ENCODE measurements at regions not wholly inside any gene's neighbourhood (a gene's known extent, or its start where the extent isn't known, plus 50 kb on each side); places are given as distances from the start of the nearest gene placed in this dataset.

DNA sequence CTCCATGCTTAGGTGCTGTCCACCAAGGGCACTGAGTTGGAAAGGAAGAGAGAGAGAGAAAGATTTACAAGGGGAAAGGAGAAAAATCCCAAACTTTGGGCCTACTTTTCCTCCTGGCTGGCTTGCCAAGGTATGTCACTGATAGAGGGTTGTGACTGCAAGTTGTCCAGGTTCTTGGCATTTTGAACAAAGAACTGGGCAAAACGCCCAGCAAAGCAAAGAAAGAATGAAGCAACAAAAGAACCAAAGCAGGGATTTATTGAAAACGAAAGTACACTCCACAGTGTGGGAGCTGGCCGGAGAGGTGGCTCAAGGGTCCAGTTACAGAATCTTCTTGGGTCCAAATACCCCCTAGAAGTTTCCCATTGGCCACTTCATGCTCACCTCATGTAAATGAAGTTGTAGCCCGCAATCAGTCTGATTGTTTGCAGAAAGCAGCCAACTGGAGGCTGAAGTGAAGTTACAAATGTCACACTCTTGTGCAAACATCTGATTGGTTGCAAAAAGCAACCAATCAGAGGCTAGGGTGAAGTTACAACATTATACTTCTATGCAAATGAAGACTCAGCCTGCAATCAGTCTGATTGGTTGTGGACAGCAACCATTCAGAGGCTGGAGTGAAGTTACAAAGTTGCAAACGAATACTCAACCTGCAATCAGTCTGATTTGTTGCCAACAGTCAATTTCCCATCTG is 263.5 kb downstream of the YTHDC2 start:
- H3T11ph ChIP-seq (ENCODE audit: low read length) = no peak overlapping the region
- H2AK5ac ChIP-seq (ENCODE audit: insufficient read length, low read length) = no peak overlapping the region
- no peak for DNase-seq
- Mint-ChIP-seq H3K36me3 (ENCODE audit: insufficient read depth in 1 of 3, low read depth in 3 of 3) (peaks cover 0 to 5% (median 0%) of the 10 kb centered on the region in 3 experiments; a peak in 2 of 7 replicates), H3K27me3 (ENCODE audit: low read depth) (no peaks in the 10 kb centered on the region; the same call in none of the 2 replicates), H3K27ac (peak overlapping the region; percentile 74 to 88 (median 75); a peak in 5 of 7 replicates), H3K4me1 (peaks cover 20 to 21% of the 10 kb centered on the region in 2 experiments), H3K9me3 (peaks cover 0 to 3% of the 10 kb centered on the region in 2 experiments; a peak in 3 of 5 replicates), H3K4me3 (no peak overlapping the region)
- H3K23ac ChIP-seq (ENCODE audit: insufficient read length, low read depth, low read length) = no peak overlapping the region
- peaks cover 15% of the 10 kb centered on the region for H3K4me1 ChIP-seq (ENCODE audit: insufficient read depth, low read length)
- H3K4ac ChIP-seq (ENCODE audit: low read depth, low read length) = no peak overlapping the region
- peaks cover 5% of the 10 kb centered on the region for H3K23me2 ChIP-seq (ENCODE audit: insufficient read length, low read depth, low read length, poor library complexity, severe bottlenecking)
- no peak overlapping the region for H2BK12ac ChIP-seq (ENCODE audit: insufficient read length, low read depth, low read length)
- H2AFZ ChIP-seq (ENCODE audit: low read length) = no peak overlapping the region
- H4K8ac ChIP-seq (replicated peaks; ENCODE audit: insufficient read length, low read depth, low read length) = no peak overlapping the region
- TF ChIP-seq, protein P1, sequence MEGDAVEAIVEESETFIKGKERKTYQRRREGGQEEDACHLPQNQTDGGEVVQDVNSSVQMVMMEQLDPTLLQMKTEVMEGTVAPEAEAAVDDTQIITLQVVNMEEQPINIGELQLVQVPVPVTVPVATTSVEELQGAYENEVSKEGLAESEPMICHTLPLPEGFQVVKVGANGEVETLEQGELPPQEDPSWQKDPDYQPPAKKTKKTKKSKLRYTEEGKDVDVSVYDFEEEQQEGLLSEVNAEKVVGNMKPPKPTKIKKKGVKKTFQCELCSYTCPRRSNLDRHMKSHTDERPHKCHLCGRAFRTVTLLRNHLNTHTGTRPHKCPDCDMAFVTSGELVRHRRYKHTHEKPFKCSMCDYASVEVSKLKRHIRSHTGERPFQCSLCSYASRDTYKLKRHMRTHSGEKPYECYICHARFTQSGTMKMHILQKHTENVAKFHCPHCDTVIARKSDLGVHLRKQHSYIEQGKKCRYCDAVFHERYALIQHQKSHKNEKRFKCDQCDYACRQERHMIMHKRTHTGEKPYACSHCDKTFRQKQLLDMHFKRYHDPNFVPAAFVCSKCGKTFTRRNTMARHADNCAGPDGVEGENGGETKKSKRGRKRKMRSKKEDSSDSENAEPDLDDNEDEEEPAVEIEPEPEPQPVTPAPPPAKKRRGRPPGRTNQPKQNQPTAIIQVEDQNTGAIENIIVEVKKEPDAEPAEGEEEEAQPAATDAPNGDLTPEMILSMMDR (conservative IDR thresholded peaks at IDR 0.05) = no peak
- no peaks in the 10 kb centered on the region for H3K79me2 ChIP-seq (ENCODE audit: insufficient read depth, low read length)
- no peak overlapping the region for H3K18ac ChIP-seq (ENCODE audit: insufficient read length, low read depth, low read length)
- no peak overlapping the region for H2BK20ac ChIP-seq (ENCODE audit: low read depth, low read length, poor library complexity, severe bottlenecking)
- no peak overlapping the region for H2BK5ac ChIP-seq (ENCODE audit: insufficient read length, low read length)
- H3K56ac ChIP-seq (ENCODE audit: insufficient read length, low read depth, low read length) = no peak overlapping the region
- no peak overlapping the region for H3K9ac ChIP-seq (ENCODE audit: extremely low read depth, insufficient read length, low read length)
- H4K20me1 ChIP-seq (ENCODE audit: control insufficient read depth, insufficient read depth, insufficient read length) = no peaks in the 10 kb centered on the region
- WGBS (ENCODE audit: extremely low coverage, insufficient read length, low lambda C conversion rate) = no CpG with 5 or more reads among the region's 5 CpGs
- H2BK120ac ChIP-seq (ENCODE audit: low read depth, low read length, poor library complexity, severe bottlenecking) = no peak overlapping the region
- no peak overlapping the region for H3K4me2 ChIP-seq (ENCODE audit: insufficient read depth, insufficient read length, low read length)
- no peaks in the 10 kb centered on the region for H3K9me3 ChIP-seq (ENCODE audit: control insufficient read depth, low read depth, low read length)
- H4K91ac ChIP-seq (ENCODE audit: insufficient read length, low read depth, low read length) = no peak overlapping the region
- H3K27me3 ChIP-seq (ENCODE audit: insufficient read depth, low read length) = no peaks in the 10 kb centered on the region
- H4K5ac ChIP-seq (ENCODE audit: insufficient read length, low read depth, low read length) = no peak overlapping the region
- H3K27ac ChIP-seq (ENCODE audit: insufficient read length, low read depth, low read length) = no peak overlapping the region
- no peaks in the 10 kb centered on the region for H3K79me1 ChIP-seq (ENCODE audit: insufficient read depth, low read depth, low read length, poor library complexity, severe bottlenecking)
- H2BK15ac ChIP-seq (ENCODE audit: low read depth, low read length) = no peak overlapping the region
- H3K14ac ChIP-seq (ENCODE audit: insufficient read depth, low read length) = no peak overlapping the region
